ENCODE measurements at regions not wholly inside any gene's neighbourhood (a gene's known extent, or its start where the extent isn't known, plus 50 kb on each side); places are given as distances from the start of the nearest gene placed in this dataset.

- H3K27me3 ChIP-seq (replicated peaks; ENCODE audit: control insufficient read depth, insufficient read depth, low read length) = no peaks in the 10 kb centered on the region; the same call in 1 of the 2 replicates
- H3K9me3 ChIP-seq = no peaks in the 10 kb centered on the region
- H3K36me3 ChIP-seq (ENCODE audit: control insufficient read depth, insufficient read depth, low read length) = no peaks in the 10 kb centered on the region
- no peaks in the 10 kb centered on the region for H3K4me1 Mint-ChIP-seq (ENCODE audit: low read depth, unreplicated experiment)
- intact Hi-C loops (cut with micrococcal nuclease; ENCODE audit: unreplicated experiment) = no loop called here
- ChIA-PET CTCF (no interaction called here), POLR2A (no interaction called here)
- H3K4me1 ChIP-seq = no peaks in the 10 kb centered on the region
- H3K27me3 Mint-ChIP-seq (ENCODE audit: insufficient read depth, unreplicated experiment) = peaks cover 21% of the 10 kb centered on the region
- H3K4me3 ChIP-seq (ENCODE audit: low read depth, low read length) = no peak overlapping the region
- H3K27ac Mint-ChIP-seq (ENCODE audit: unreplicated experiment) = no peak overlapping the region
- BruUV-seq (replicated peaks) = no TSS peak
- H3K9me3 Mint-ChIP-seq (ENCODE audit: unreplicated experiment) = no peaks in the 10 kb centered on the region
- no peak overlapping the region for H3K4me3 Mint-ChIP-seq (ENCODE audit: unreplicated experiment)
- DNase-seq = no peak
- H3K36me3 Mint-ChIP-seq (ENCODE audit: insufficient read depth, unreplicated experiment) = no peaks in the 10 kb centered on the region
- TF ChIP-seq CTCF (IDR thresholded peaks at IDR 0.05; ENCODE audit: insufficient read depth in 1 of 2, low read depth in 1 of 2, low read length in 1 of 2, severe bottlenecking in 1 of 2, unreplicated experiment in 1 of 2) = no peak
These were observed 313.8 kb upstream of the HS6ST1 start for GRCh38 chr2:128632501-128632800.

GRCh38 chr2:128633501-128633900 lies 314.8 kb upstream of the HS6ST1 start:
- ChIA-PET CTCF (no interaction called here), POLR2A (no interaction called here)
- no peak overlapping the region for H3K4me3 Mint-ChIP-seq (ENCODE audit: unreplicated experiment)
- Histone ChIP-seq H3K36me3 (ENCODE audit: control insufficient read depth, insufficient read depth, low read length) (no peaks in the 10 kb centered on the region), H3K9me3 (no peaks in the 10 kb centered on the region), H3K4me1 (no peaks in the 10 kb centered on the region), H3K4me3 (ENCODE audit: low read depth, low read length) (no peak overlapping the region), H3K27me3 (replicated peaks; ENCODE audit: control insufficient read depth, insufficient read depth, low read length) (no peaks in the 10 kb centered on the region; the same call in 1 of the 2 replicates)
- no peaks in the 10 kb centered on the region for H3K36me3 Mint-ChIP-seq (ENCODE audit: insufficient read depth, unreplicated experiment)
- DNase-seq = no peak
- TF ChIP-seq CTCF (IDR thresholded peaks at IDR 0.05; ENCODE audit: insufficient read depth in 1 of 2, low read depth in 1 of 2, low read length in 1 of 2, severe bottlenecking in 1 of 2, unreplicated experiment in 1 of 2) = no peak
- H3K4me1 Mint-ChIP-seq (ENCODE audit: low read depth, unreplicated experiment) = no peaks in the 10 kb centered on the region
- H3K27me3 Mint-ChIP-seq (ENCODE audit: insufficient read depth, unreplicated experiment) = peaks cover 21% of the 10 kb centered on the region
- BruUV-seq (replicated peaks) = no TSS peak
- H3K9me3 Mint-ChIP-seq (ENCODE audit: unreplicated experiment) = no peaks in the 10 kb centered on the region
- intact Hi-C loops (cut with micrococcal nuclease; ENCODE audit: unreplicated experiment) = no loop called here
- H3K27ac Mint-ChIP-seq (ENCODE audit: unreplicated experiment) = no peak overlapping the region

GRCh38 chr2:128635361-128635900 lies 316.8 kb upstream of the HS6ST1 start:
- Histone ChIP-seq H3K4me1 (no peaks in the 10 kb centered on the region), H3K27me3 (replicated peaks; ENCODE audit: control insufficient read depth, insufficient read depth, low read length) (no peaks in the 10 kb centered on the region; the same call in 1 of the 2 replicates), H3K36me3 (ENCODE audit: control insufficient read depth, insufficient read depth, low read length) (no peaks in the 10 kb centered on the region), H3K9me3 (no peaks in the 10 kb centered on the region), H3K4me3 (ENCODE audit: low read depth, low read length) (no peak overlapping the region)
- Mint-ChIP-seq H3K36me3 (ENCODE audit: insufficient read depth, unreplicated experiment) (no peaks in the 10 kb centered on the region), H3K9me3 (ENCODE audit: unreplicated experiment) (no peaks in the 10 kb centered on the region), H3K27me3 (ENCODE audit: insufficient read depth, unreplicated experiment) (peaks cover 18% of the 10 kb centered on the region), H3K4me1 (ENCODE audit: low read depth, unreplicated experiment) (no peaks in the 10 kb centered on the region), H3K4me3 (ENCODE audit: unreplicated experiment) (no peak overlapping the region), H3K27ac (ENCODE audit: unreplicated experiment) (no peak overlapping the region)
- ChIA-PET POLR2A (no interaction called here), CTCF (no interaction called here)
- no TSS peak for BruUV-seq (replicated peaks)
- intact Hi-C loops (cut with micrococcal nuclease; ENCODE audit: unreplicated experiment) = no loop called here
- no peak for DNase-seq
- no peak for TF ChIP-seq CTCF (IDR thresholded peaks at IDR 0.05; ENCODE audit: insufficient read depth in 1 of 2, low read depth in 1 of 2, low read length in 1 of 2, severe bottlenecking in 1 of 2, unreplicated experiment in 1 of 2)

Measured in Caco-2 (cell line).